WTC11 (cell line): ENCODE measurements at regions not wholly inside any gene's neighbourhood (a gene's known extent, or its start where the extent isn't known, plus 50 kb on each side); places are given as distances from the start of the nearest gene placed in this dataset.

Experiments
- ATAC-seq: fragments of 200-7000 bp; cut with Tn5 transposase; 2 replicates; pipeline ENCODE4 v1.10.0; 2021; ENCODE audit warnings: mild to moderate bottlenecking, moderate library complexity
- CTCF ChIA-PET: fragments of 300-600 bp; sonication (Branson Sonifier 250); formaldehyde crosslinking; loops from one replicate; lab custom pipeline; 2021; ENCODE audit warnings: antibody characterized with exemption; lab: Charles Lee
- POLR2A ChIA-PET: fragments of 350-600 bp; sonication (Branson Sonifier 250); formaldehyde crosslinking; loops from one replicate; lab custom pipeline; 2021; ENCODE audit warnings: antibody characterized with exemption; lab: Charles Lee
- DNase-seq: peaks from one replicate; pipeline ENCODE4 v3.0.0; 2021; ENCODE audit warnings: low spot score
- H3K27ac Mint-ChIP-seq: 2 replicates; pipeline ENCODE4 v1.8.0; 2021; ENCODE audit warnings: mixed read lengths
- H3K27me3 Mint-ChIP-seq: 2 replicates; pipeline ENCODE4 v1.8.0; 2021; ENCODE audit warnings: low read depth, mild to moderate bottlenecking, moderate library complexity, mixed read lengths
- H3K36me3 Mint-ChIP-seq: 2 replicates; pipeline ENCODE4 v1.8.0; 2021; ENCODE audit warnings: mixed read lengths
- H3K4me1 Mint-ChIP-seq: 2 replicates; pipeline ENCODE4 v1.8.0; 2022; ENCODE audit warnings: mixed read lengths
- H3K4me3 Mint-ChIP-seq: 2 replicates; pipeline ENCODE4 v1.8.0; 2021; ENCODE audit warnings: mild to moderate bottlenecking, moderate library complexity, mixed read lengths
- H3K9me3 Mint-ChIP-seq: 2 replicates; pipeline ENCODE4 v1.8.0; 2021; ENCODE audit warnings: mixed read lengths
- CBFB ChIP-seq: sonication (generic); formaldehyde crosslinking; IDR thresholded peaks from 2 replicates; pipeline ENCODE4 v1.8.1; 2022; ENCODE audit warnings: mild to moderate bottlenecking, low read depth, missing genetic modification reagents
- GABPB1 ChIP-seq: sonication (generic); formaldehyde crosslinking; IDR thresholded peaks from 2 replicates; pipeline ENCODE4 v1.8.1; 2023; ENCODE audit warnings: mild to moderate bottlenecking, missing genetic modification reagents
- GRHL2 ChIP-seq: fragments of 250-450 bp; sonication (Bioruptor Pico); IDR thresholded peaks from 2 replicates; pipeline ENCODE4 v1.8.0; 2022; ENCODE audit warnings: mild to moderate bottlenecking, moderate library complexity; ENCODE audit not compliant: insufficient replicate concordance, severe bottlenecking
- IRF2 ChIP-seq: sonication (generic); formaldehyde crosslinking; IDR thresholded peaks from 2 replicates; pipeline ENCODE4 v1.8.0; 2022; ENCODE audit warnings: low read depth, missing genetic modification reagents, borderline replicate concordance
- KAT7 ChIP-seq: sonication (generic); formaldehyde crosslinking; IDR thresholded peaks from 2 replicates; pipeline ENCODE4 v1.8.1; 2023; ENCODE audit warnings: missing genetic modification reagents, mild to moderate bottlenecking, borderline replicate concordance
- MLX ChIP-seq: sonication (generic); formaldehyde crosslinking; IDR thresholded peaks from 2 replicates; pipeline ENCODE4 v1.8.1; 2023; ENCODE audit warnings: mild to moderate bottlenecking, missing genetic modification reagents, moderate library complexity
- OVOL2 ChIP-seq: fragments of 250-450 bp; sonication (Bioruptor Pico); IDR thresholded peaks from 2 replicates; pipeline ENCODE4 v1.9.0; 2021; ENCODE audit warnings: mild to moderate bottlenecking, borderline replicate concordance
- RELA ChIP-seq: sonication (generic); formaldehyde crosslinking; IDR thresholded peaks from 2 replicates; pipeline ENCODE4 v1.8.1; 2022; ENCODE audit warnings: missing genetic modification reagents, mild to moderate bottlenecking, borderline replicate concordance
- TP53 ChIP-seq: sonication (generic); formaldehyde crosslinking; IDR thresholded peaks from 2 replicates; pipeline ENCODE4 v1.8.1; 2023; ENCODE audit warnings: mild to moderate bottlenecking, missing genetic modification reagents
- ZNF138 ChIP-seq: sonication (generic); formaldehyde crosslinking; conservative IDR thresholded peaks from 2 replicates; pipeline ENCODE4 v1.8.1; 2022; ENCODE audit warnings: mild to moderate bottlenecking, moderate library complexity, missing genetic modification reagents
- ZNF423 ChIP-seq: fragments of 250-450 bp; sonication (Bioruptor Pico); IDR thresholded peaks from 2 replicates; pipeline ENCODE4 v2.1.2; 2022; ENCODE audit warnings: mild to moderate bottlenecking, moderate library complexity
- ZNF512 ChIP-seq: sonication (generic); formaldehyde crosslinking; IDR thresholded peaks from 2 replicates; pipeline ENCODE4 v1.8.1; 2022; ENCODE audit warnings: missing genetic modification reagents, borderline replicate concordance
- TF ChIP-seq, protein P1 (sequence below): sonication (generic); formaldehyde crosslinking; IDR thresholded peaks from 2 replicates; pipeline ENCODE4 v1.8.1; 2022; ENCODE audit warnings: low read depth, mild to moderate bottlenecking, moderate library complexity, missing genetic modification reagents, borderline replicate concordance
- TF ChIP-seq, protein P2 (sequence below): sonication (generic); formaldehyde crosslinking; IDR thresholded peaks from 2 replicates; pipeline ENCODE4 v1.8.0; 2022; ENCODE audit warnings: mild to moderate bottlenecking, missing genetic modification reagents
- TF ChIP-seq, protein P3 (sequence below): fragments of 250-450 bp; sonication (Bioruptor Pico); IDR thresholded peaks from 2 replicates; pipeline ENCODE4 v1.9.0; 2021; ENCODE audit warnings: mild to moderate bottlenecking
- TF ChIP-seq, protein P4 (sequence below): sonication (generic); formaldehyde crosslinking; IDR thresholded peaks from 2 replicates; pipeline ENCODE4 v1.8.0; 2023; ENCODE audit warnings: missing genetic modification reagents, mild to moderate bottlenecking, borderline replicate concordance

DNA sequence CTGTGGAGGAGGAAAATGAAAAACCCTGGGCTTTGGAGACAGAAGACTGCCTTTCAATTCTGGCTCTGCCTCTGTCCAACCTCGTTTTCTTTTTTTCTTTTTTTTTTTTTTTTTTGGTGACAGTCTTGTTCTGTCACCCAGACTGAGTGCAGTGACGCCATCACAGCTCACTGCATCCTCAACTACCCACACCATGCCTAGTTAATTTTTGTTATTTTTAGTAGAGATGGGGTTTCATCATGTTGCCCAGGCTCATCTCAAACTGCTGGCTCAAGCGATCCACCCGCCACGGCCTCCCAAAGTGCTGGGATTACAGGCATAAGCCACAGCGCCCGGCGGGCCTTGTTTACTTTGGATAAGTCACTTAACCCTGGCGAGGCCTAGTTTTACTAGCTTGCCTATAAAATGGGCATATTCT, 66.3 kb upstream of the SLC25A26 start:
- Mint-ChIP-seq H3K4me3 (no peak overlapping the region), H3K27me3 (no peaks in the 10 kb centered on the region), H3K4me1 (peaks cover 10% of the 10 kb centered on the region), H3K36me3 (no peaks in the 10 kb centered on the region), H3K27ac (no peak overlapping the region), H3K9me3 (no peaks in the 10 kb centered on the region)
- TF ChIP-seq, protein P1, sequence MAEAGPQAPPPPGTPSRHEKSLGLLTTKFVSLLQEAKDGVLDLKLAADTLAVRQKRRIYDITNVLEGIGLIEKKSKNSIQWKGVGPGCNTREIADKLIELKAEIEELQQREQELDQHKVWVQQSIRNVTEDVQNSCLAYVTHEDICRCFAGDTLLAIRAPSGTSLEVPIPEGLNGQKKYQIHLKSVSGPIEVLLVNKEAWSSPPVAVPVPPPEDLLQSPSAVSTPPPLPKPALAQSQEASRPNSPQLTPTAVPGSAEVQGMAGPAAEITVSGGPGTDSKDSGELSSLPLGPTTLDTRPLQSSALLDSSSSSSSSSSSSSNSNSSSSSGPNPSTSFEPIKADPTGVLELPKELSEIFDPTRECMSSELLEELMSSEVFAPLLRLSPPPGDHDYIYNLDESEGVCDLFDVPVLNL (CRISPR knock-in tag) = no peak
- TF ChIP-seq ZNF423 (CRISPR knock-in tag) (no peak), GRHL2 (no peak), OVOL2 (CRISPR knock-in tag) (no peak), MLX (CRISPR knock-in tag) (no peak), CBFB (CRISPR knock-in tag) (no peak), IRF2 (CRISPR knock-in tag) (no peak)
- POLR2A ChIA-PET = no interaction called here
- ATAC-seq = no peak
- CTCF ChIA-PET = interaction anchor here (0.7 to 1.7 kb wide), 6 partner anchors 18 to 715 kb away, joined by 3 to 4 read pairs (median 3); no protein-coding TSS in a partner anchor
- no peak for DNase-seq

GRCh38 chr3:66153481-66154443, 67.0 kb upstream of the SLC25A26 start:
- POLR2A ChIA-PET = no interaction called here
- no peaks in the 10 kb centered on the region for H3K36me3 Mint-ChIP-seq

More at GRCh38 chr3:66153481-66154443, 67.0 kb upstream of the SLC25A26 start:
- Mint-ChIP-seq H3K27ac (no peak overlapping the region), H3K27me3 (no peaks in the 10 kb centered on the region), H3K4me3 (no peak overlapping the region), H3K4me1 (peaks cover 10% of the 10 kb centered on the region), H3K9me3 (no peaks in the 10 kb centered on the region)
- CTCF ChIA-PET = interaction anchor here (0.7 to 1.7 kb wide), 7 partner anchors 17 to 714 kb away, joined by 3 to 4 read pairs (median 3); no protein-coding TSS in a partner anchor
- DNase-seq (no peak), ATAC-seq (peak; percentile 80)
- TF ChIP-seq, protein P2, sequence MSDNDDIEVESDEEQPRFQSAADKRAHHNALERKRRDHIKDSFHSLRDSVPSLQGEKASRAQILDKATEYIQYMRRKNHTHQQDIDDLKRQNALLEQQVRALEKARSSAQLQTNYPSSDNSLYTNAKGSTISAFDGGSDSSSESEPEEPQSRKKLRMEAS = no peak
- TF ChIP-seq TP53 (CRISPR knock-in tag) (no peak), RELA (CRISPR knock-in tag) (no peak), GABPB1 (CRISPR knock-in tag) (no peak), GRHL2 (no peak), KAT7 (no peak), ZNF138 (CRISPR knock-in tag) (no peak), ZNF512 (CRISPR knock-in tag) (no peak)
- TF ChIP-seq, protein P3, sequence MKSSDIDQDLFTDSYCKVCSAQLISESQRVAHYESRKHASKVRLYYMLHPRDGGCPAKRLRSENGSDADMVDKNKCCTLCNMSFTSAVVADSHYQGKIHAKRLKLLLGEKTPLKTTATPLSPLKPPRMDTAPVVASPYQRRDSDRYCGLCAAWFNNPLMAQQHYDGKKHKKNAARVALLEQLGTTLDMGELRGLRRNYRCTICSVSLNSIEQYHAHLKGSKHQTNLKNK (CRISPR knock-in tag) = no peak
- TF ChIP-seq, protein P4, sequence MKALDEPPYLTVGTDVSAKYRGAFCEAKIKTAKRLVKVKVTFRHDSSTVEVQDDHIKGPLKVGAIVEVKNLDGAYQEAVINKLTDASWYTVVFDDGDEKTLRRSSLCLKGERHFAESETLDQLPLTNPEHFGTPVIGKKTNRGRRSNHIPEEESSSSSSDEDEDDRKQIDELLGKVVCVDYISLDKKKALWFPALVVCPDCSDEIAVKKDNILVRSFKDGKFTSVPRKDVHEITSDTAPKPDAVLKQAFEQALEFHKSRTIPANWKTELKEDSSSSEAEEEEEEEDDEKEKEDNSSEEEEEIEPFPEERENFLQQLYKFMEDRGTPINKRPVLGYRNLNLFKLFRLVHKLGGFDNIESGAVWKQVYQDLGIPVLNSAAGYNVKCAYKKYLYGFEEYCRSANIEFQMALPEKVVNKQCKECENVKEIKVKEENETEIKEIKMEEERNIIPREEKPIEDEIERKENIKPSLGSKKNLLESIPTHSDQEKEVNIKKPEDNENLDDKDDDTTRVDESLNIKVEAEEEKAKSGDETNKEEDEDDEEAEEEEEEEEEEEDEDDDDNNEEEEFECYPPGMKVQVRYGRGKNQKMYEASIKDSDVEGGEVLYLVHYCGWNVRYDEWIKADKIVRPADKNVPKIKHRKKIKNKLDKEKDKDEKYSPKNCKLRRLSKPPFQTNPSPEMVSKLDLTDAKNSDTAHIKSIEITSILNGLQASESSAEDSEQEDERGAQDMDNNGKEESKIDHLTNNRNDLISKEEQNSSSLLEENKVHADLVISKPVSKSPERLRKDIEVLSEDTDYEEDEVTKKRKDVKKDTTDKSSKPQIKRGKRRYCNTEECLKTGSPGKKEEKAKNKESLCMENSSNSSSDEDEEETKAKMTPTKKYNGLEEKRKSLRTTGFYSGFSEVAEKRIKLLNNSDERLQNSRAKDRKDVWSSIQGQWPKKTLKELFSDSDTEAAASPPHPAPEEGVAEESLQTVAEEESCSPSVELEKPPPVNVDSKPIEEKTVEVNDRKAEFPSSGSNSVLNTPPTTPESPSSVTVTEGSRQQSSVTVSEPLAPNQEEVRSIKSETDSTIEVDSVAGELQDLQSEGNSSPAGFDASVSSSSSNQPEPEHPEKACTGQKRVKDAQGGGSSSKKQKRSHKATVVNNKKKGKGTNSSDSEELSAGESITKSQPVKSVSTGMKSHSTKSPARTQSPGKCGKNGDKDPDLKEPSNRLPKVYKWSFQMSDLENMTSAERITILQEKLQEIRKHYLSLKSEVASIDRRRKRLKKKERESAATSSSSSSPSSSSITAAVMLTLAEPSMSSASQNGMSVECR = no peak
